BJ (cell line): ENCODE measurements at regions not wholly inside any gene's neighbourhood (a gene's known extent, or its start where the extent isn't known, plus 50 kb on each side); places are given as distances from the start of the nearest gene placed in this dataset.

Experiments used
- CTCF ChIA-PET: fragments of 350-600 bp; formaldehyde crosslinking; extraction: SDS; loops from one replicate; lab custom pipeline; 2021; ENCODE audit warnings: antibody characterized with exemption, inconsistent platforms; lab: Yijun Ruan, JAX
- POLR2A ChIA-PET: fragments of 300-600 bp; sonication (Branson Sonifier 250); formaldehyde crosslinking; extraction: SDS; loops from one replicate; lab custom pipeline; 2021; ENCODE audit warnings: antibody characterized with exemption; lab: Charles Lee
- DNase-seq: peaks from one replicate; pipeline ENCODE4 v3.0.0-alpha.2; 2011; ENCODE audit warnings: low read depth
- H3K27me3 ChIP-seq: 2 replicates; pipeline ENCODE4 v1.6.0; 2011; ENCODE audit warnings: low read length; ENCODE audit not compliant: control insufficient read depth, insufficient read depth
- H3K36me3 ChIP-seq: 2 replicates; pipeline ENCODE4 v1.5.1; 2011; ENCODE audit warnings: low read length; ENCODE audit not compliant: control insufficient read depth, insufficient read depth
- H3K4me3 ChIP-seq: 2 replicates; pipeline ENCODE4 v1.5.1; 2011; ENCODE audit warnings: low read depth, mild to moderate bottlenecking, control low read depth, low read length
- TF ChIP-seq, protein P1 (sequence below): IDR thresholded peaks from 2 replicates; pipeline ENCODE4 v1.5.1; 2011; ENCODE audit warnings: low read depth, mild to moderate bottlenecking, control low read depth, inconsistent platforms, low read length, moderate library complexity; ENCODE audit not compliant: insufficient read depth

DNA sequence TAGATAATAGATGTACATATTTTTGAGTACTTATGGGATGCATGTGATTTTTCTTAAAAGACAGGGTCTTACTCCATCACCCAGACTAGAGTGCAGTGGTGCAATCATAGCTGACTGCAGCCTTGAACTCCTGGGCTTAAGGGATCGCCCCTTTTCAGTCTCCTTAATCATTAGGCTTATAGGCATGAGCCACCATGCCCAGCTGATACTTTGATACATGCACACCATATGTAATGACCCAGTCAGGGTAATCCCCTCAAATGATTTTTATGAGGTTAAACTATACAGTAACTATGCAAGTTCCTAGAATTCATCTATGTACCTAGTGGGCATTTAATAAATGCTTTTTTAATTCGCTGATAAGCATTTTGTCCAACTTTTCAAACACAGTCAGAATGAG lies 292.3 kb downstream of the DTWD2 start:
- Histone ChIP-seq H3K36me3 (no peaks in the 10 kb centered on the region), H3K4me3 (no peak overlapping the region), H3K27me3 (no peaks in the 10 kb centered on the region)
- no peak for DNase-seq
- ChIA-PET CTCF (no interaction called here), POLR2A (no interaction called here)
- TF ChIP-seq, protein P1, sequence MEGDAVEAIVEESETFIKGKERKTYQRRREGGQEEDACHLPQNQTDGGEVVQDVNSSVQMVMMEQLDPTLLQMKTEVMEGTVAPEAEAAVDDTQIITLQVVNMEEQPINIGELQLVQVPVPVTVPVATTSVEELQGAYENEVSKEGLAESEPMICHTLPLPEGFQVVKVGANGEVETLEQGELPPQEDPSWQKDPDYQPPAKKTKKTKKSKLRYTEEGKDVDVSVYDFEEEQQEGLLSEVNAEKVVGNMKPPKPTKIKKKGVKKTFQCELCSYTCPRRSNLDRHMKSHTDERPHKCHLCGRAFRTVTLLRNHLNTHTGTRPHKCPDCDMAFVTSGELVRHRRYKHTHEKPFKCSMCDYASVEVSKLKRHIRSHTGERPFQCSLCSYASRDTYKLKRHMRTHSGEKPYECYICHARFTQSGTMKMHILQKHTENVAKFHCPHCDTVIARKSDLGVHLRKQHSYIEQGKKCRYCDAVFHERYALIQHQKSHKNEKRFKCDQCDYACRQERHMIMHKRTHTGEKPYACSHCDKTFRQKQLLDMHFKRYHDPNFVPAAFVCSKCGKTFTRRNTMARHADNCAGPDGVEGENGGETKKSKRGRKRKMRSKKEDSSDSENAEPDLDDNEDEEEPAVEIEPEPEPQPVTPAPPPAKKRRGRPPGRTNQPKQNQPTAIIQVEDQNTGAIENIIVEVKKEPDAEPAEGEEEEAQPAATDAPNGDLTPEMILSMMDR: no peak

- CTCF ChIA-PET: no interaction called here
- no peak for DNase-seq
- TF ChIP-seq, protein P1: no peak
- POLR2A ChIA-PET: no interaction called here
- no peak overlapping the region for H3K4me3 ChIP-seq
- H3K27me3 ChIP-seq: no peaks in the 10 kb centered on the region
- no peaks in the 10 kb centered on the region for H3K36me3 ChIP-seq
Measured at GRCh38 chr5:118692811-118693342, 295.5 kb downstream of the DTWD2 start.

- ChIA-PET CTCF (no interaction called here), POLR2A (no interaction called here)
- Histone ChIP-seq H3K36me3 (no peaks in the 10 kb centered on the region), H3K4me3 (no peak overlapping the region), H3K27me3 (no peaks in the 10 kb centered on the region)
- TF ChIP-seq, protein P1: no peak
- no peak for DNase-seq
Measured at GRCh38 chr5:118687661-118688621, 300.4 kb downstream of the DTWD2 start.

GRCh38 chr5:118687100-118687499 lies 301.2 kb downstream of the DTWD2 start:
- no peak for DNase-seq
- Histone ChIP-seq H3K4me3 (no peak overlapping the region), H3K27me3 (no peaks in the 10 kb centered on the region), H3K36me3 (no peaks in the 10 kb centered on the region)
- POLR2A ChIA-PET: no interaction called here
- CTCF ChIA-PET: no interaction called here
- TF ChIP-seq, protein P1: no peak

DNA sequence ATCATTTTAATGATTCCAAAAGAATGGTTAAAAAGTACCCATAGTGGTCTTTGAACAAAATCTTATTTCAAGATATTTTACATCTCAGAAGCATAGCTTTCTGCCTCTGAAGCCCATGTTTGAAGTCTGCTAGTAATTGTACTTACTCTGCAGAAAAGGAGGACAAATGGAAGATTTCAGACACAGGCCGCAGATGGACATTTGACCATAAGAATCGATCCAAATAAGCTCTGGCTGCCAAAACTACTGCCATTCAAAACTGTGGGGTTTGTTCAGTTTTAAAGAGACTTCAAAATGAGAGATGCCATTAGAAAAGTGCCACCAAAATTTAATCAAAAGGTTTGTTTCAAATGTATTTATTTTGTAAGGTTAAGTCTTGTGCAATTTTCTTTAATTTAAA lies 306.7 kb downstream of the DTWD2 start:
- no peak for DNase-seq
- TF ChIP-seq, protein P1: no peak
- CTCF ChIA-PET: no interaction called here
- H3K36me3 ChIP-seq: no peaks in the 10 kb centered on the region
- POLR2A ChIA-PET: no interaction called here
- H3K27me3 ChIP-seq: no peaks in the 10 kb centered on the region
- no peak overlapping the region for H3K4me3 ChIP-seq
